HG03460 (cell line): ENCODE measurements at regions not wholly inside any gene's neighbourhood (a gene's known extent, or its start where the extent isn't known, plus 50 kb on each side); places are given as distances from the start of the nearest gene placed in this dataset.
"Not testable (repeated sequence)": the region's sequence is repeated elsewhere in the genome, so short reads cannot be mapped to it uniquely, and the experiment has no call there.

Source experiments
- ATAC-seq: cut with Tn5 transposase; IDR thresholded peaks from one replicate; pipeline ENCODE4 v1.9.1; 2021; ENCODE audit not compliant: unreplicated experiment

DNA sequence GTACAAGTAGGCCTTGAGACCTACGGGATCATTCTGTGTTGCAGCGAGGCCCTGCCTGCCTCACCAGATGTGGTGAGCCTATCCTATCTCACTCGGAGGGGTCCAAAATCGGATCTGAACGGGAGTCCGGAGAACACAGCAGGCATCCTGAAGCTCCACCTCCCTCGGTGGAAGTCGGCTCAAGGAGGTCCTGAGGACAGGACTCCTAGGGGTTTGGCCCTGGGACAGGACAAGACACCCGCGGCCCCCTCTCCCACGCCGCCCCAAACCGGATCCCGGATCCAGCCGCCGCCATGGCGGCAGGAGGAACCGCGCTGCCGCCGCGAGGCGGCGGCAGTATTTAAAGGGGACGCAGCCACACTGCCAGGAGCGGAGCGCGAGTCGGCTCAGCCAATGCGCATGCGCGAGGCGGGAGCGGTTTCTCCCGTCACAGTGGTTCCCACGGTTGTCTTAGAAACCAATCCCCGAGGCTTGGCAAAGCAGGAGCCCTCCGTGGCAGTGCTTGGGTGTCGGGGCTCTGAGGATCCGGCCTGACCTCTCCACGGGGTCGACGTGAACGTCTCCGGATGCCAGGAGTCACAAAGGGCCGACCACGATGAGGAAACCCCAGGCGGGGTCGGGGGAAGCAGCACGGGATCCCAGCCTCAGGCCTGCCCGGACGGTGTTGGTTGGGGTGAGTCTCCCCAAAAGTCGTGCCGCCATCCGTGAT is 454.6 kb upstream of the ZNG1F start:
- ATAC-seq = peak; percentile 100

- ATAC-seq = not testable (repeated sequence)
Measured at GRCh38 chr9:41633726-41634125, 444.6 kb upstream of the ZNG1F start.

- ATAC-seq = not testable (repeated sequence)
Measured at GRCh38 chr9:41623666-41624065, 434.5 kb upstream of the ZNG1F start.

DNA sequence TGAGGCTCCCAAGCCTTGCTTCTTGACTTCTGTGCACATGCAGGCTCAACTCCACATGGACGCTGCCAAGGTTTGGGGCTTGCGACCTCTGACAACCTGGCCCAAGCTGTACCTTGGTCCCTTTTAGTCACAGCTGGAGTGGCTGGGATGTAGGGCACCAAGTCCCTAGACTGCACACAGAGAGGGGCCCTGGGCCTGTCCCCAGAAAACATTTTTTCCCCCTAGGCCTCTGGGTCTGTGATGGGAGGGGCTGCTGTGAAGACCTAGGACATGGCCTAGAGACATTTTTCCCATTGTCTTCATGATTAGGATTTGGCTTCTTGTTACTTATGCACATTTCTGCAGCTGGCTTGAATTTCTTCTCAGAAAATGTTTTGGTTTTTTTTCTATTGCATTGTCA is 430.1 kb upstream of the ZNG1F start:
- not testable (repeated sequence) for ATAC-seq

- not testable (repeated sequence) for ATAC-seq
Measured at GRCh38 chr9:41606961-41607547, 417.9 kb upstream of the ZNG1F start.

- not testable (repeated sequence) for ATAC-seq
Measured at GRCh38 chr9:41565572-41565971, 376.5 kb upstream of the ZNG1F start.
